ENCODE measurements at regions not wholly inside any gene's neighbourhood (a gene's known extent, or its start where the extent isn't known, plus 50 kb on each side); places are given as distances from the start of the nearest gene placed in this dataset.

DNA sequence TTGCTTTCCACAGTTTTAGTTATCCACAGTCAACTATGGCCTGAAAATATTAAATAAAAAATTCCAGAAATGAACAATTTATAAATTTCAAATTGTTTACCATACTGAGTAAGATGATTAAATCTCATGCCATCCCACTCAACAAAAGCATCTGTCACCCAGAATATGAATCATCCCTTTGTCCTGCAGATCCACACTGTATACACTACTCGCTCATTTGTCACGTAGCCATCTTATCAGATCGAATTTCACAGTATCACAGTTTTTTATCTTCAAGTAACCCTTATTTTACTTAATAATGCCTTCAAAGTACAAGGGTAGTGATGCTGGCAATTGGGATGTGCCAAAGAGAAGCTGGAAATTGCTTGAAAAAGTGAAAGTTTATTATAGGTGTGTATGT lies 291.8 kb upstream of the LRATD1 start:
- H3K4me1 ChIP-seq (ENCODE audit: insufficient read depth), result no peaks in the 10 kb centered on the region
- H3K27me3 ChIP-seq (ENCODE audit: insufficient read depth), result no peaks in the 10 kb centered on the region
- no peaks in the 10 kb centered on the region for H3K36me3 ChIP-seq (ENCODE audit: insufficient read depth)
- no peak for DNase-seq (ENCODE audit: low spot score)
- Mint-ChIP-seq H3K27me3 (ENCODE audit: insufficient read depth, low read depth, poor library complexity) (peaks cover 2% of the 10 kb centered on the region), H3K9me3 (peaks cover 8% of the 10 kb centered on the region; the same call in 2 of the 3 replicates), H3K4me3 (no peak overlapping the region), H3K27ac (no peak overlapping the region), H3K36me3 (ENCODE audit: low read depth) (0 out of 3 replicates have a peak, but pooled peaks cover 2% of the 10 kb centered on the region), H3K4me1 (no peaks in the 10 kb centered on the region)
- no peak overlapping the region for H2AFZ ChIP-seq
- H4K20me1 ChIP-seq (replicated peaks; ENCODE audit: insufficient read depth), result no peaks in the 10 kb centered on the region
- no peaks in the 10 kb centered on the region for H3K9me2 ChIP-seq (ENCODE audit: insufficient read depth)
- no peak overlapping the region for H3K4me2 ChIP-seq
- no peak for TF ChIP-seq POLR2AphosphoS5 (IDR thresholded peaks at IDR 0.05; ENCODE audit: low read depth)
- no peak for TF ChIP-seq STAT1 (IDR thresholded peaks at IDR 0.05; ENCODE audit: unreplicated experiment)
- TF ChIP-seq CREB1 (CRISPR knock-in tag; IDR thresholded peaks at IDR 0.05; ENCODE audit: low read depth), result no peak
- TF ChIP-seq, protein P1, sequence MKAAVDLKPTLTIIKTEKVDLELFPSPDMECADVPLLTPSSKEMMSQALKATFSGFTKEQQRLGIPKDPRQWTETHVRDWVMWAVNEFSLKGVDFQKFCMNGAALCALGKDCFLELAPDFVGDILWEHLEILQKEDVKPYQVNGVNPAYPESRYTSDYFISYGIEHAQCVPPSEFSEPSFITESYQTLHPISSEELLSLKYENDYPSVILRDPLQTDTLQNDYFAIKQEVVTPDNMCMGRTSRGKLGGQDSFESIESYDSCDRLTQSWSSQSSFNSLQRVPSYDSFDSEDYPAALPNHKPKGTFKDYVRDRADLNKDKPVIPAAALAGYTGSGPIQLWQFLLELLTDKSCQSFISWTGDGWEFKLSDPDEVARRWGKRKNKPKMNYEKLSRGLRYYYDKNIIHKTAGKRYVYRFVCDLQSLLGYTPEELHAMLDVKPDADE (IDR thresholded peaks at IDR 0.05), result no peak
- TF ChIP-seq ZNF331 (CRISPR knock-in tag; IDR thresholded peaks at IDR 0.05; ENCODE audit: low read depth), result no peak
- TF ChIP-seq, protein P2, sequence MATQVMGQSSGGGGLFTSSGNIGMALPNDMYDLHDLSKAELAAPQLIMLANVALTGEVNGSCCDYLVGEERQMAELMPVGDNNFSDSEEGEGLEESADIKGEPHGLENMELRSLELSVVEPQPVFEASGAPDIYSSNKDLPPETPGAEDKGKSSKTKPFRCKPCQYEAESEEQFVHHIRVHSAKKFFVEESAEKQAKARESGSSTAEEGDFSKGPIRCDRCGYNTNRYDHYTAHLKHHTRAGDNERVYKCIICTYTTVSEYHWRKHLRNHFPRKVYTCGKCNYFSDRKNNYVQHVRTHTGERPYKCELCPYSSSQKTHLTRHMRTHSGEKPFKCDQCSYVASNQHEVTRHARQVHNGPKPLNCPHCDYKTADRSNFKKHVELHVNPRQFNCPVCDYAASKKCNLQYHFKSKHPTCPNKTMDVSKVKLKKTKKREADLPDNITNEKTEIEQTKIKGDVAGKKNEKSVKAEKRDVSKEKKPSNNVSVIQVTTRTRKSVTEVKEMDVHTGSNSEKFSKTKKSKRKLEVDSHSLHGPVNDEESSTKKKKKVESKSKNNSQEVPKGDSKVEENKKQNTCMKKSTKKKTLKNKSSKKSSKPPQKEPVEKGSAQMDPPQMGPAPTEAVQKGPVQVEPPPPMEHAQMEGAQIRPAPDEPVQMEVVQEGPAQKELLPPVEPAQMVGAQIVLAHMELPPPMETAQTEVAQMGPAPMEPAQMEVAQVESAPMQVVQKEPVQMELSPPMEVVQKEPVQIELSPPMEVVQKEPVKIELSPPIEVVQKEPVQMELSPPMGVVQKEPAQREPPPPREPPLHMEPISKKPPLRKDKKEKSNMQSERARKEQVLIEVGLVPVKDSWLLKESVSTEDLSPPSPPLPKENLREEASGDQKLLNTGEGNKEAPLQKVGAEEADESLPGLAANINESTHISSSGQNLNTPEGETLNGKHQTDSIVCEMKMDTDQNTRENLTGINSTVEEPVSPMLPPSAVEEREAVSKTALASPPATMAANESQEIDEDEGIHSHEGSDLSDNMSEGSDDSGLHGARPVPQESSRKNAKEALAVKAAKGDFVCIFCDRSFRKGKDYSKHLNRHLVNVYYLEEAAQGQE (IDR thresholded peaks at IDR 0.05; ENCODE audit: unreplicated experiment), result no peak
- TF ChIP-seq, protein P3, sequence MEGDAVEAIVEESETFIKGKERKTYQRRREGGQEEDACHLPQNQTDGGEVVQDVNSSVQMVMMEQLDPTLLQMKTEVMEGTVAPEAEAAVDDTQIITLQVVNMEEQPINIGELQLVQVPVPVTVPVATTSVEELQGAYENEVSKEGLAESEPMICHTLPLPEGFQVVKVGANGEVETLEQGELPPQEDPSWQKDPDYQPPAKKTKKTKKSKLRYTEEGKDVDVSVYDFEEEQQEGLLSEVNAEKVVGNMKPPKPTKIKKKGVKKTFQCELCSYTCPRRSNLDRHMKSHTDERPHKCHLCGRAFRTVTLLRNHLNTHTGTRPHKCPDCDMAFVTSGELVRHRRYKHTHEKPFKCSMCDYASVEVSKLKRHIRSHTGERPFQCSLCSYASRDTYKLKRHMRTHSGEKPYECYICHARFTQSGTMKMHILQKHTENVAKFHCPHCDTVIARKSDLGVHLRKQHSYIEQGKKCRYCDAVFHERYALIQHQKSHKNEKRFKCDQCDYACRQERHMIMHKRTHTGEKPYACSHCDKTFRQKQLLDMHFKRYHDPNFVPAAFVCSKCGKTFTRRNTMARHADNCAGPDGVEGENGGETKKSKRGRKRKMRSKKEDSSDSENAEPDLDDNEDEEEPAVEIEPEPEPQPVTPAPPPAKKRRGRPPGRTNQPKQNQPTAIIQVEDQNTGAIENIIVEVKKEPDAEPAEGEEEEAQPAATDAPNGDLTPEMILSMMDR (conservative IDR thresholded peaks at IDR 0.05; ENCODE audit: low read depth in 2 of 2), result no peak
- TF ChIP-seq NANOG (IDR thresholded peaks at IDR 0.05; ENCODE audit: borderline replicate concordance), result no peak
- TF ChIP-seq, protein P4, sequence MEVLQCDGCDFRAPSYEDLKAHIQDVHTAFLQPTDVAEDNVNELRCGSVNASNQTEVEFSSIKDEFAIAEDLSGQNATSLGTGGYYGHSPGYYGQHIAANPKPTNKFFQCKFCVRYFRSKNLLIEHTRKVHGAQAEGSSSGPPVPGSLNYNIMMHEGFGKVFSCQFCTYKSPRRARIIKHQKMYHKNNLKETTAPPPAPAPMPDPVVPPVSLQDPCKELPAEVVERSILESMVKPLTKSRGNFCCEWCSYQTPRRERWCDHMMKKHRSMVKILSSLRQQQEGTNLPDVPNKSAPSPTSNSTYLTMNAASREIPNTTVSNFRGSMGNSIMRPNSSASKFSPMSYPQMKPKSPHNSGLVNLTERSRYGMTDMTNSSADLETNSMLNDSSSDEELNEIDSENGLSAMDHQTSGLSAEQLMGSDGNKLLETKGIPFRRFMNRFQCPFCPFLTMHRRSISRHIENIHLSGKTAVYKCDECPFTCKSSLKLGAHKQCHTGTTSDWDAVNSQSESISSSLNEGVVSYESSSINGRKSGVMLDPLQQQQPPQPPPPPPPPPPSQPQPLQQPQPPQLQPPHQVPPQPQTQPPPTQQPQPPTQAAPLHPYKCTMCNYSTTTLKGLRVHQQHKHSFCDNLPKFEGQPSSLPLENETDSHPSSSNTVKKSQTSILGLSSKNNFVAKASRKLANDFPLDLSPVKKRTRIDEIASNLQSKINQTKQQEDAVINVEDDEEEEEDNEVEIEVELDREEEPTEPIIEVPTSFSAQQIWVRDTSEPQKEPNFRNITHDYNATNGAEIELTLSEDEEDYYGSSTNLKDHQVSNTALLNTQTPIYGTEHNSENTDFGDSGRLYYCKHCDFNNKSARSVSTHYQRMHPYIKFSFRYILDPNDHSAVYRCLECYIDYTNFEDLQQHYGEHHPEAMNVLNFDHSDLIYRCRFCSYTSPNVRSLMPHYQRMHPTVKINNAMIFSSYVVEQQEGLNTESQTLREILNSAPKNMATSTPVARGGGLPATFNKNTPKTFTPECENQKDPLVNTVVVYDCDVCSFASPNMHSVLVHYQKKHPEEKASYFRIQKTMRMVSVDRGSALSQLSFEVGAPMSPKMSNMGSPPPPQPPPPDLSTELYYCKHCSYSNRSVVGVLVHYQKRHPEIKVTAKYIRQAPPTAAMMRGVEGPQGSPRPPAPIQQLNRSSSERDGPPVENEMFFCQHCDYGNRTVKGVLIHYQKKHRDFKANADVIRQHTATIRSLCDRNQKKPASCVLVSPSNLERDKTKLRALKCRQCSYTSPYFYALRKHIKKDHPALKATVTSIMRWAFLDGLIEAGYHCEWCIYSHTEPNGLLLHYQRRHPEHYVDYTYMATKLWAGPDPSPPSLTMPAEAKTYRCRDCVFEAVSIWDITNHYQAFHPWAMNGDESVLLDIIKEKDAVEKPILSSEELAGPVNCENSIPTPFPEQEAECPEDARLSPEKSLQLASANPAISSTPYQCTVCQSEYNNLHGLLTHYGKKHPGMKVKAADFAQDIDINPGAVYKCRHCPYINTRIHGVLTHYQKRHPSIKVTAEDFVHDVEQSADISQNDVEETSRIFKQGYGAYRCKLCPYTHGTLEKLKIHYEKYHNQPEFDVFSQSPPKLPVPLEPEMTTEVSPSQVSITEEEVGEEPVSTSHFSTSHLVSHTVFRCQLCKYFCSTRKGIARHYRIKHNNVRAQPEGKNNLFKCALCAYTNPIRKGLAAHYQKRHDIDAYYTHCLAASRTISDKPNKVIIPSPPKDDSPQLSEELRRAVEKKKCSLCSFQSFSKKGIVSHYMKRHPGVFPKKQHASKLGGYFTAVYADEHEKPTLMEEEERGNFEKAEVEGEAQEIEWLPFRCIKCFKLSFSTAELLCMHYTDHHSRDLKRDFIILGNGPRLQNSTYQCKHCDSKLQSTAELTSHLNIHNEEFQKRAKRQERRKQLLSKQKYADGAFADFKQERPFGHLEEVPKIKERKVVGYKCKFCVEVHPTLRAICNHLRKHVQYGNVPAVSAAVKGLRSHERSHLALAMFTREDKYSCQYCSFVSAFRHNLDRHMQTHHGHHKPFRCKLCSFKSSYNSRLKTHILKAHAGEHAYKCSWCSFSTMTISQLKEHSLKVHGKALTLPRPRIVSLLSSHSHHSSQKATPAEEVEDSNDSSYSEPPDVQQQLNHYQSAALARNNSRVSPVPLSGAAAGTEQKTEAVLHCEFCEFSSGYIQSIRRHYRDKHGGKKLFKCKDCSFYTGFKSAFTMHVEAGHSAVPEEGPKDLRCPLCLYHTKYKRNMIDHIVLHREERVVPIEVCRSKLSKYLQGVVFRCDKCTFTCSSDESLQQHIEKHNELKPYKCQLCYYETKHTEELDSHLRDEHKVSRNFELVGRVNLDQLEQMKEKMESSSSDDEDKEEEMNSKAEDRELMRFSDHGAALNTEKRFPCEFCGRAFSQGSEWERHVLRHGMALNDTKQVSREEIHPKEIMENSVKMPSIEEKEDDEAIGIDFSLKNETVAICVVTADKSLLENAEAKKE (CRISPR knock-in tag; IDR thresholded peaks at IDR 0.05), result no peak
- TF ChIP-seq ZNF114 (CRISPR knock-in tag; IDR thresholded peaks at IDR 0.05), result no peak
- TF ChIP-seq EZH2phosphoT487 (IDR thresholded peaks at IDR 0.05; ENCODE audit: unreplicated experiment), result no peak
- no peak for TF ChIP-seq JUNB (IDR thresholded peaks at IDR 0.05; ENCODE audit: unreplicated experiment)
- TF ChIP-seq EZH2 (IDR thresholded peaks at IDR 0.05; ENCODE audit: low read depth, unreplicated experiment), result no peak
- H3K4me3 ChIP-seq, result no peak overlapping the region
- no peak overlapping the region for H3K27ac ChIP-seq (ENCODE audit: low read depth)
- ATAC-seq, result no peak
- H3K79me2 ChIP-seq (replicated peaks; ENCODE audit: insufficient read depth), result no peaks in the 10 kb centered on the region
- H3F3A ChIP-seq (replicated peaks; ENCODE audit: low read depth), result no peaks in the 10 kb centered on the region
